HCT116 (cell line): ENCODE measurements at regions not wholly inside any gene's neighbourhood (a gene's known extent, or its start where the extent isn't known, plus 50 kb on each side); places are given as distances from the start of the nearest gene placed in this dataset.

Experiments
- CBX3 ChIP-seq: IDR thresholded peaks from 2 replicates; pipeline ENCODE4 v1.6.1; 2012; ENCODE audit warnings: low read depth
- MAX ChIP-seq: IDR thresholded peaks from 2 replicates; pipeline ENCODE4 v1.6.1; 2012
- POLR2AphosphoS5 ChIP-seq: IDR thresholded peaks from 2 replicates; pipeline ENCODE4 v1.6.1; 2011; ENCODE audit warnings: mild to moderate bottlenecking, low read depth, low read length, moderate library complexity
- RAD21 ChIP-seq: IDR thresholded peaks from 2 replicates; pipeline ENCODE4 v1.6.1; 2012; ENCODE audit warnings: low read depth, mild to moderate bottlenecking
- SIN3A ChIP-seq: IDR thresholded peaks from 2 replicates; pipeline ENCODE4 v1.6.1; 2012; ENCODE audit warnings: low read depth
- YY1 ChIP-seq: IDR thresholded peaks from 2 replicates; pipeline ENCODE4 v1.6.1; 2011; ENCODE audit warnings: low read length, low read depth, moderate library complexity, mild to moderate bottlenecking; ENCODE audit not compliant: insufficient replicate concordance; ENCODE audit errors: extremely low read depth
- TF ChIP-seq, protein P1 (sequence below), 3 experiments: fragments of 200-600 bp in 1 of 3; sonication (generic) in 1 of 3; IDR thresholded peaks in 2 of 3; conservative IDR thresholded peaks in 1 of 3; 2 replicates each; pipeline ENCODE4 v1.5.1; 2012 to 2017; ENCODE audit warnings: low read depth in 2 of 3, low read length in 2 of 3, antibody characterized with exemption in 1 of 3, borderline replicate concordance in 1 of 3, control low read depth in 1 of 3, mild to moderate bottlenecking in 1 of 3, mixed read lengths in 1 of 3, mixed run types in 1 of 3, moderate library complexity in 1 of 3; ENCODE audit not compliant: insufficient read depth in 1 of 3

GRCh38 chr2:51705417-51705816 lies 673.5 kb upstream of the NRXN1 start:
- TF ChIP-seq, protein P1, sequence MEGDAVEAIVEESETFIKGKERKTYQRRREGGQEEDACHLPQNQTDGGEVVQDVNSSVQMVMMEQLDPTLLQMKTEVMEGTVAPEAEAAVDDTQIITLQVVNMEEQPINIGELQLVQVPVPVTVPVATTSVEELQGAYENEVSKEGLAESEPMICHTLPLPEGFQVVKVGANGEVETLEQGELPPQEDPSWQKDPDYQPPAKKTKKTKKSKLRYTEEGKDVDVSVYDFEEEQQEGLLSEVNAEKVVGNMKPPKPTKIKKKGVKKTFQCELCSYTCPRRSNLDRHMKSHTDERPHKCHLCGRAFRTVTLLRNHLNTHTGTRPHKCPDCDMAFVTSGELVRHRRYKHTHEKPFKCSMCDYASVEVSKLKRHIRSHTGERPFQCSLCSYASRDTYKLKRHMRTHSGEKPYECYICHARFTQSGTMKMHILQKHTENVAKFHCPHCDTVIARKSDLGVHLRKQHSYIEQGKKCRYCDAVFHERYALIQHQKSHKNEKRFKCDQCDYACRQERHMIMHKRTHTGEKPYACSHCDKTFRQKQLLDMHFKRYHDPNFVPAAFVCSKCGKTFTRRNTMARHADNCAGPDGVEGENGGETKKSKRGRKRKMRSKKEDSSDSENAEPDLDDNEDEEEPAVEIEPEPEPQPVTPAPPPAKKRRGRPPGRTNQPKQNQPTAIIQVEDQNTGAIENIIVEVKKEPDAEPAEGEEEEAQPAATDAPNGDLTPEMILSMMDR (IDR thresholded peaks at IDR 0.05 in 2 of 3, conservative IDR thresholded peaks at IDR 0.05 in 1 of 3; ENCODE audit: borderline replicate concordance in 1 of 3, insufficient read depth in 1 of 3, low read depth in 2 of 3, low read length in 2 of 3), result no peak
- TF ChIP-seq YY1, result no peak
- TF ChIP-seq RAD21, result no peak
- TF ChIP-seq MAX, result no peak
- no peak for TF ChIP-seq CBX3
- no peak for TF ChIP-seq POLR2AphosphoS5
- TF ChIP-seq SIN3A, result no peak
